Esophagus squamous epithelium (tissue), 5 donors: ENCODE measurements at regions not wholly inside any gene's neighbourhood (a gene's known extent, or its start where the extent isn't known, plus 50 kb on each side); places are given as distances from the start of the nearest gene placed in this dataset.
"Not testable (repeated sequence)": the region's sequence is repeated elsewhere in the genome, so short reads cannot be mapped to it uniquely, and the experiment has no call there.

ENCODE experiments used
- DNase-seq: peaks from one replicate; lab custom pipeline; 2025; lab: John Stamatoyannopoulos, UW
- H3K27ac ChIP-seq, 4 donors: fragments of 200-600 bp; sonication (generic); one replicate each; pipeline ENCODE4 v1.5.1; 2016 to 2019; ENCODE audit warnings: mild to moderate bottlenecking in 1 of 4
- H3K27me3 ChIP-seq, 4 donors: fragments of 200-600 bp; sonication (generic); 1 replicate in 3 of 4; 2 replicates in 1 of 4; pipeline versions ENCODE4 v1.5.1 to v1.6.0; 2017 to 2021; ENCODE audit warnings: antibody characterized with exemption in 1 of 4
- H3K36me3 ChIP-seq, 3 donors: fragments of 200-600 bp; sonication (generic); one replicate each; pipeline ENCODE4 v1.5.1; 2016 to 2019
- H3K4me1 ChIP-seq, 3 donors: fragments of 200-600 bp; sonication (generic); one replicate each; pipeline ENCODE4 v1.5.1; 2017 to 2019
- H3K4me3 ChIP-seq, 4 donors: fragments of 200-600 bp; sonication (generic); 1 replicate in 3 of 4; 2 replicates in 1 of 4; pipeline ENCODE4 v1.5.1; 2016 to 2019; ENCODE audit warnings: mild to moderate bottlenecking in 2 of 4, moderate library complexity in 1 of 4
- H3K9me3 ChIP-seq, 3 donors: fragments of 200-600 bp; sonication (generic); one replicate each; pipeline ENCODE4 v1.5.1; 2016 to 2019
- POLR2A ChIP-seq, 4 donors: fragments of 450-650 bp; IDR thresholded peaks; one replicate each; pipeline ENCODE4 v1.6.1; 2017; ENCODE audit warnings: antibody characterized with exemption in 4 of 4, mild to moderate bottlenecking in 4 of 4, moderate library complexity in 3 of 4
- WGBS, 2 donors: methylation state at CpG; one replicate each; pipeline ENCODE4 v1.1.5; 2018; 5-methylcytosine and 5-hydroxymethylcytosine counted together
- intact Hi-C: fragments of 100-400 bp; cut with DNase I; formaldehyde crosslinking; loops from one replicate; pipeline ENCODE4 v1.15.0; 2022
- TF ChIP-seq, protein P1 (sequence below), 6 experiments: fragments of 450-650 bp in 4 of 6; fragments of 200-600 bp in 2 of 6; sonication (generic) in 2 of 6; IDR thresholded peaks; one replicate each; pipeline ENCODE4 v1.5.1; 2016 to 2019; ENCODE audit warnings: antibody characterized with exemption in 6 of 6, mild to moderate bottlenecking in 4 of 6, moderate library complexity in 4 of 6
- donor health status: DM: yes; HTN: yes; CAD: no.

GRCh38 chr9:38243993-38244392, 148.5 kb upstream of the ALDH1B1 start:
- no peaks in the 10 kb centered on the region for H3K9me3 ChIP-seq
- TF ChIP-seq, protein P1, sequence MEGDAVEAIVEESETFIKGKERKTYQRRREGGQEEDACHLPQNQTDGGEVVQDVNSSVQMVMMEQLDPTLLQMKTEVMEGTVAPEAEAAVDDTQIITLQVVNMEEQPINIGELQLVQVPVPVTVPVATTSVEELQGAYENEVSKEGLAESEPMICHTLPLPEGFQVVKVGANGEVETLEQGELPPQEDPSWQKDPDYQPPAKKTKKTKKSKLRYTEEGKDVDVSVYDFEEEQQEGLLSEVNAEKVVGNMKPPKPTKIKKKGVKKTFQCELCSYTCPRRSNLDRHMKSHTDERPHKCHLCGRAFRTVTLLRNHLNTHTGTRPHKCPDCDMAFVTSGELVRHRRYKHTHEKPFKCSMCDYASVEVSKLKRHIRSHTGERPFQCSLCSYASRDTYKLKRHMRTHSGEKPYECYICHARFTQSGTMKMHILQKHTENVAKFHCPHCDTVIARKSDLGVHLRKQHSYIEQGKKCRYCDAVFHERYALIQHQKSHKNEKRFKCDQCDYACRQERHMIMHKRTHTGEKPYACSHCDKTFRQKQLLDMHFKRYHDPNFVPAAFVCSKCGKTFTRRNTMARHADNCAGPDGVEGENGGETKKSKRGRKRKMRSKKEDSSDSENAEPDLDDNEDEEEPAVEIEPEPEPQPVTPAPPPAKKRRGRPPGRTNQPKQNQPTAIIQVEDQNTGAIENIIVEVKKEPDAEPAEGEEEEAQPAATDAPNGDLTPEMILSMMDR (IDR thresholded peaks at IDR 0.05): no peak
- TF ChIP-seq POLR2A (IDR thresholded peaks at IDR 0.05): no peak
- no peak for DNase-seq
- H3K27ac ChIP-seq: no peak overlapping the region
- no peaks in the 10 kb centered on the region for H3K36me3 ChIP-seq
- 65 to 71% methylated on average over 4 of the region's 4 CpGs for WGBS, 2 donors
- peaks cover 0 to 5% (median 0%) of the 10 kb centered on the region in 3 donors for H3K4me1 ChIP-seq
- intact Hi-C loops: no loop called here
- H3K27me3 ChIP-seq: no peaks in the 10 kb centered on the region
- H3K4me3 ChIP-seq: no peak overlapping the region

DNA sequence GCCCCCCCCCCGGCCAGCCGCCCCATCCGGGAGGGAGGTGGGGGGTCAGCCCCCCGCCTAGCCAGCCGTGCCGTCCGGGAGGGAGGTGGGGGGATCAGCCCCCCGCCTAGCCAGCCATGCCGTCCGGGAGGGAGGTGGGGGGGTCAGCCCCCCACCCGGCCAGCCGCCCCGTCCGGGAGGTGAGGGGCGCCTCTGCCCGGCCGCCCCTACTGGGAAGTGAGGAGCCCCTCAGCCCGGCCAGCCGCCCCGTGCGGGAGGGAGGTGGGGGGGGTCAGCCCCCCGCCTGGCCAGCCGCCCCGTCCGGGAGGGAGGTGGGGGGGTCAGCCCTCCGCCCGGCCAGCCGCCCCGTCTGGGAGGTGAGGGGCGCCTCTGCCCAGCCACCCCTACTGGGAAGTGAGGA, 150.4 kb upstream of the ALDH1B1 start:
- no CpG with 5 or more reads among the region's 30 CpGs for WGBS, 2 donors
- H3K4me3 ChIP-seq, intact Hi-C loops, H3K36me3 ChIP-seq, H3K4me1 ChIP-seq, DNase-seq, H3K27ac ChIP-seq, H3K9me3 ChIP-seq, H3K27me3 ChIP-seq: not testable (repeated sequence)

DNA sequence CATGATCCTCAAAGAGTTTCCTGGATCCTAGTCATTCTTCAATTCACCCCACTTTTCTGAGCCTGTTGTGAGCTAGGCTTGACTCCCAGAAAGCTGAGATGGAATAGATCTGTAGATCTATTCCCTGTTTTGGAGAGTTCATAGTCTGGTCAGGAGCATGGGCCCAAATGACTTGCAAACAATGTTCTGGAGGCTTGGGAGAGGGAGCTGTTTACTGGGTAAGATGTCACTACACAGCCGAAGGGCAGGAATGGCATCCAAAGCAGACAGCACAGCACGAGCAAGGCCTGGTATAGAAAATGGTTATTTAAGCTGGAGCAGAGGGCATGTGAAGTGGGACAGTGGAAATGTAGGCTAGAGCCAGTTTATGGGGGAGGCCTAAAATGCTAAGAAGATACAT, 152.5 kb upstream of the ALDH1B1 start:
- Histone ChIP-seq H3K36me3 (no peaks in the 10 kb centered on the region), H3K4me3 (no peak overlapping the region), H3K27me3 (no peaks in the 10 kb centered on the region), H3K4me1 (peaks cover 0 to 2% (median 0%) of the 10 kb centered on the region in 3 donors), H3K9me3 (no peaks in the 10 kb centered on the region), H3K27ac (no peak overlapping the region)
- WGBS, 2 donors: 83 to 86% methylated on average over 2 of the region's 2 CpGs
- TF ChIP-seq POLR2A (IDR thresholded peaks at IDR 0.05): no peak
- TF ChIP-seq, protein P1 (IDR thresholded peaks at IDR 0.05): no peak
- intact Hi-C loops: no loop called here
- no peak for DNase-seq

GRCh38 chr9:38235244-38235643, 157.3 kb upstream of the ALDH1B1 start:
- Histone ChIP-seq H3K27ac (no peak overlapping the region), H3K9me3 (no peaks in the 10 kb centered on the region), H3K27me3 (peaks cover 0 to 3% (median 0%) of the 10 kb centered on the region in 4 donors), H3K4me1 (no peaks in the 10 kb centered on the region), H3K4me3 (no peak overlapping the region), H3K36me3 (no peaks in the 10 kb centered on the region)
- 87 to 88% methylated on average over 3 to 5 of the region's 5 CpGs for WGBS, 2 donors
- DNase-seq: no peak
- intact Hi-C loops: no loop called here
- TF ChIP-seq POLR2A (IDR thresholded peaks at IDR 0.05): no peak
- TF ChIP-seq, protein P1 (IDR thresholded peaks at IDR 0.05): no peak

DNA sequence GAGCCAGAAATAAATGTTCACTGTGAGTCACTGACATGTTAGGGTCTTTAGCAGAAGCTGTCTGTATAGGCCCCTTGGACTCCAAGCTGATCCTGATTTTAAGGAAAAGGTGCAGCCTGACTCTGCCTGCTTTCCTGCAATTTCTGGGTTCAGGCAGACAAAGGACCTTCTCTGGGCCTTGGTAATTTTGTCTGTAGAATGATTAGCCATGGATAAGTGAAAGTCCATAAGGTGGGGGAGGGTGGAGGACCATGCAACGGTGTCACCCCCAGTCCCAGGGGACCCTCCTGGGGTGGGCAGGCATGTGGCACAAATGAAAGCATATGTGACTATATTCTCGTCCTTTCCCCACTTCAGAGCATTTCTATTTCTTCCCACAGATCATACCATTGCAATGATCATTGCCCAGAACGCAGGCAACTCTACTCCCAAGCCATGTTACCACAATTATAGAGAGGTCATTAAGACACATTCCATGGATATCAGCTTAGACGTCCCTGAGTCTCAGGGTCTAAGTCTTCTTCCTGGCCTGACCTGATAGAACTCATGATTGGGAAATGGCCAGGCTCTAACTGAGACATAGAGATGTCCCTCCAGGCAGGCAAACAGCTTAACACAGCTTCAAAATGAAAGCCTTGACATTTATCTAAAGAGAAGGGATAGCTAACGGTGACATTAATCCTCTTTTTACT, 157.9 kb upstream of the ALDH1B1 start:
- H3K9me3 ChIP-seq: no peaks in the 10 kb centered on the region
- 64 to 74% methylated on average over 5 of the region's 5 CpGs for WGBS, 2 donors
- peaks cover 0 to 3% (median 0%) of the 10 kb centered on the region in 4 donors for H3K27me3 ChIP-seq
- H3K36me3 ChIP-seq: no peaks in the 10 kb centered on the region
- no peak overlapping the region for H3K27ac ChIP-seq
- no peaks in the 10 kb centered on the region for H3K4me1 ChIP-seq
- H3K4me3 ChIP-seq: no peak overlapping the region
- intact Hi-C loops: no loop called here
- no peak for DNase-seq
- TF ChIP-seq, protein P1 (IDR thresholded peaks at IDR 0.05): no peak
- TF ChIP-seq POLR2A (IDR thresholded peaks at IDR 0.05): no peak
